Tibial artery (tissue), 4 donors: ENCODE measurements at regions not wholly inside any gene's neighbourhood (a gene's known extent, or its start where the extent isn't known, plus 50 kb on each side); places are given as distances from the start of the nearest gene placed in this dataset.
"Not testable (repeated sequence)": the region's sequence is repeated elsewhere in the genome, so short reads cannot be mapped to it uniquely, and the experiment has no call there.

Source experiments
- DNase-seq, 2 donors: peaks; one replicate each; pipeline ENCODE4 v3.0.0-alpha.2; 2019
- H3K27ac ChIP-seq, 2 donors: fragments of 200-600 bp; sonication (generic) in 1 of 2; 1 replicate in 1 of 2; 2 replicates in 1 of 2; pipeline ENCODE4 v1.5.1; 2018 to 2019; ENCODE audit warnings: mild to moderate bottlenecking in 1 of 2
- H3K27me3 ChIP-seq, 2 donors: fragments of 200-600 bp; sonication (generic) in 1 of 2; one replicate each; pipeline versions ENCODE4 v1.5.1 to v1.6.0; 2016 to 2019
- H3K36me3 ChIP-seq, 3 donors: fragments of 200-600 bp; sonication (generic) in 2 of 3; one replicate each; pipeline ENCODE4 v1.5.1; 2016 to 2019; ENCODE audit warnings: mild to moderate bottlenecking in 2 of 3
- H3K4me1 ChIP-seq, 4 donors: fragments of 200-600 bp; sonication (generic) in 2 of 4; 1 replicate in 3 of 4; 2 replicates in 1 of 4; pipeline ENCODE4 v1.5.1; 2016 to 2019
- H3K4me3 ChIP-seq, 2 donors: fragments of 200-600 bp; sonication (generic) in 1 of 2; 1 replicate in 1 of 2; 2 replicates in 1 of 2; pipeline ENCODE4 v1.5.1; 2018 to 2019; ENCODE audit warnings: mild to moderate bottlenecking in 2 of 2
- H3K9me3 ChIP-seq, 3 donors: fragments of 200-600 bp; sonication (generic) in 1 of 3; one replicate each; pipeline ENCODE4 v1.5.1; 2016 to 2019
- CTCF ChIP-seq, 2 experiments: fragments of 200-600 bp in 1 of 2; fragments of 450-650 bp in 1 of 2; IDR thresholded peaks; one replicate each; pipeline ENCODE4 v1.5.1; 2017 to 2019; ENCODE audit warnings: antibody characterized with exemption in 2 of 2, mild to moderate bottlenecking in 1 of 2, moderate library complexity in 1 of 2
- intact Hi-C: fragments of 100-400 bp; cut with DNase I; formaldehyde crosslinking; loops from one replicate; pipeline ENCODE4 v1.15.0; 2023; ENCODE audit warnings: low total_unique reads

- Histone ChIP-seq H3K4me3 (no peak overlapping the region), H3K27me3 (no peaks in the 10 kb centered on the region), H3K27ac (no peak overlapping the region), H3K4me1 (no peaks in the 10 kb centered on the region), H3K36me3 (no peaks in the 10 kb centered on the region), H3K9me3 (peaks cover 4 to 51% (median 10%) of the 10 kb centered on the region in 3 donors)
- no peak for TF ChIP-seq CTCF (IDR thresholded peaks at IDR 0.05)
- intact Hi-C loops = no loop called here
- no peak for DNase-seq
These were observed 1140.4 kb downstream of the RPIA start for GRCh38 chr2:89831641-89832498.

DNA sequence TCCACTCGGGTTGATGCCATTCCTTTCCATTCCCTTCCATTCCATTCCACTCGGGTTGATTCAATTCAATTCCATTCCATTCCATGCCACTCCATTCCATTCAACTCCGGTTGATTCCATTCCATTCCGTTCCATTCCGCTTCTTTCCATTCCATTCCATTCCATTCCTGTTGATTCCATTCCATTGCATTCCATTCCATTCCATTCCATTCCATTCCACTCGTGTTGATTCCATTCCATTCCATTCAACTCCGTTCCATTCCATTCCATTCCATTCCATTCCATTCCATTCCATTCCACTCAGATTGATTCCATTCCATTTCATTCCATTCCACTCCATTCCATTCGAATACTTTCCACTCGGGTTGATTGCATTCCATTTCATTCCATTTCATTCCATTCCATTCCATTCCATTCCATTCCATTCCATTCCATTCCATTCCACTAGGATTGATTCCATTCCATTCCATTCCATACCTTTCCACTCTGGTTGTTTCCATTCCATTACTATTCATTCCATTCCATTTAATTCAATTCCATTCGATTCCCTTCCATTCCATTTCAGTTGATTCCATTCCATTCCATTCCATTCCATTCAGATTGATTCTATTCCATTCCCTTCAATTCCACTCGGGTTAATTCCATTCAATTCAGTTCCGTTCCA is 1141.8 kb downstream of the RPIA start:
- intact Hi-C loops = no loop called here
- no peak for DNase-seq
- H3K9me3 ChIP-seq = peaks cover 10 to 62% (median 14%) of the 10 kb centered on the region in 3 donors
- no peak overlapping the region for H3K27ac ChIP-seq
- H3K4me1 ChIP-seq = no peaks in the 10 kb centered on the region
- H3K4me3 ChIP-seq = no peak overlapping the region
- no peaks in the 10 kb centered on the region for H3K36me3 ChIP-seq
- H3K27me3 ChIP-seq = no peaks in the 10 kb centered on the region
- no peak for TF ChIP-seq CTCF (IDR thresholded peaks at IDR 0.05)

DNA sequence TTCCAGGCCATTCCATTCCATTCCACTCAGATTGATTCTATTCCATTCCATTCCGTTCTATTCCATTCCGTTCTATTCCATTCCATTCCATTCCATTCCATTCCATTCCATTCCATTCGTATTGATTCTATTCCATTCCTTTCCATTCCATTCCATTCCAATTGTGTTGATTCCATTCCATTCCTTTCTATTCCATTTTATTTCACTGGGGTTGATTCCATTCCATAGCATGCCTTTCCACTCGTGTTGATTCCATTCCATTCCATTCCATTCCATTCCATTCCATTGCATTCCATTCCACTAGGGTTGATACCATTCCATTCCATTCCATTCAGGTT is 1142.3 kb downstream of the RPIA start:
- H3K4me1 ChIP-seq = no peaks in the 10 kb centered on the region
- peaks cover 10 to 67% (median 19%) of the 10 kb centered on the region in 3 donors for H3K9me3 ChIP-seq
- intact Hi-C loops = no loop called here
- DNase-seq = no peak
- no peak overlapping the region for H3K4me3 ChIP-seq
- no peak for TF ChIP-seq CTCF (IDR thresholded peaks at IDR 0.05)
- H3K27ac ChIP-seq = no peak overlapping the region
- H3K36me3 ChIP-seq = no peaks in the 10 kb centered on the region
- no peaks in the 10 kb centered on the region for H3K27me3 ChIP-seq

DNA sequence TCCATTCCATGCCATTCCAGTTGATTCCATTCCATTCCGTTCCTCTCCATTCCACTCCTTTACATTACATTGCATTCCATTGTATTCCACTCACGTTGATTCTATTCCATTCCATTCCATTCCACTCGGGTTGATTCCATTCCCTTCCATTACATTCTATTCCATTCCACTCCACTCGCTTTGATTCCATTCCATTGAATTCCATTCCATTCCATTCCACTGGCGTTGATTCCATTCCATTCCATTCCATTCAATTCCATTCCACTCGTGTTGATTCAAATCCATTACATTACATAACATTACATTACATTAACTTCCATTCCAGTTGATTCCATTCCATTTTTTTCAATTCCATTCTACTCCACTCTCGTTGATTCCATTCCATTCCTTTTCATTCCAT is 1142.8 kb downstream of the RPIA start:
- DNase-seq = no peak
- TF ChIP-seq CTCF (IDR thresholded peaks at IDR 0.05) = no peak
- Histone ChIP-seq H3K27me3 (no peaks in the 10 kb centered on the region), H3K9me3 (peaks cover 8 to 70% (median 20%) of the 10 kb centered on the region in 3 donors), H3K36me3 (no peaks in the 10 kb centered on the region), H3K4me3 (no peak overlapping the region), H3K27ac (no peak overlapping the region), H3K4me1 (no peaks in the 10 kb centered on the region)
- intact Hi-C loops = no loop called here

DNA sequence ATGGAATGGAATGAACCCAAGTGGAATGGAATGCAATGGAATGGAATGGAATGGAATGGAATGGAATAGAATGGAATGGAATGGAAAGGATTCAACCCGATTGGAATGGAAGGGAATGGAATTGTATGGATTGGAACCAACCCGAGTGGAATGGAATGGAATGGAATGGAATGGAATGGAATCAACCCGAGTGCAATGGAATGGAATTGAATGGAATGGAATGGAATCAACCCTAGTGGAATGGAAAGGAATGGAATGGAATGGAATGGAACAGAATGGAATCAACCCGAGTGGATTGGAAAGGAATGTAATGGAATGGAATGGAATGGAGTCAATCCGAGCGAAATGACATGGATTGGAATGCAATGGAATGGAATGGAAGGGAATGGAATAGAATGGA is 1144.9 kb downstream of the RPIA start:
- DNase-seq, H3K4me3 ChIP-seq, intact Hi-C loops, H3K27ac ChIP-seq, H3K4me1 ChIP-seq, H3K27me3 ChIP-seq, H3K36me3 ChIP-seq: not testable (repeated sequence)
- peaks cover 3 to 61% (median 29%) of the 10 kb centered on the region in 3 donors for H3K9me3 ChIP-seq

DNA sequence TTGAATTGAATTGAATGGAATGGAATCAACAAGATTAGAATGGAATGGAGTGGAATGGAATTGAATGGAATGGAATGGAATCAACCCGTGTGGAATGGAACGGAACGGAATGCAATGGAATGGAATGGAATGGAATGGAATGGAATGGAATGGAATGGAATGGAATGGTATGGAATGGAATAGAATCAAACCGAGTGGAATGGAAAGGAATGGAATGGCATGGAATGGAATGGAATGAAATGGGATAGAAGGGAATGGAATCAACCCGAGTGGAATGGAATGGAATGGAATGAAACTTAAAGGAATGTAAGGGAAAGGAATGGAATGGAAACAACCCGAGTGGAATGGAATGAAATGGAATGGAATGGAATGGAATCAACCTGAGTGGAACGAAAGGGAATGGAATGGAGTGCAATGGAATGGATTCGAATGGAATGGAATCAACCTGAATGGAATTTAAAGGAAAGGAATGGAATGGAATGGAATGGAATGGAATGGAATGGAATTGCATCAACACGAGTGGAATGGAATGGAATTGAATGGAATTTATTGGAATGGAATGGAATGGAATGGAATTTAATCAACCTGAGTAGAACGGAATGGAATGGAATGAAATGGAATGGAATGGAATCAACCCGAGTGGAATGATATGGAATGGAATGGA is 1146.6 kb downstream of the RPIA start:
- Histone ChIP-seq H3K27ac (no peak overlapping the region), H3K27me3 (no peaks in the 10 kb centered on the region), H3K36me3 (no peaks in the 10 kb centered on the region), H3K4me3 (no peak overlapping the region), H3K9me3 (peaks cover 0 to 50% (median 32%) of the 10 kb centered on the region in 3 donors), H3K4me1 (no peaks in the 10 kb centered on the region)
- DNase-seq = no peak
- no peak for TF ChIP-seq CTCF (IDR thresholded peaks at IDR 0.05)
- intact Hi-C loops = no loop called here

- intact Hi-C loops, H3K4me3 ChIP-seq, DNase-seq, H3K27me3 ChIP-seq, H3K27ac ChIP-seq, H3K36me3 ChIP-seq, H3K4me1 ChIP-seq: not testable (repeated sequence)
- H3K9me3 ChIP-seq = peaks cover 0 to 40% (median 32%) of the 10 kb centered on the region in 3 donors
These were observed 1148.7 kb downstream of the RPIA start for GRCh38 chr2:89840175-89840574.

DNA sequence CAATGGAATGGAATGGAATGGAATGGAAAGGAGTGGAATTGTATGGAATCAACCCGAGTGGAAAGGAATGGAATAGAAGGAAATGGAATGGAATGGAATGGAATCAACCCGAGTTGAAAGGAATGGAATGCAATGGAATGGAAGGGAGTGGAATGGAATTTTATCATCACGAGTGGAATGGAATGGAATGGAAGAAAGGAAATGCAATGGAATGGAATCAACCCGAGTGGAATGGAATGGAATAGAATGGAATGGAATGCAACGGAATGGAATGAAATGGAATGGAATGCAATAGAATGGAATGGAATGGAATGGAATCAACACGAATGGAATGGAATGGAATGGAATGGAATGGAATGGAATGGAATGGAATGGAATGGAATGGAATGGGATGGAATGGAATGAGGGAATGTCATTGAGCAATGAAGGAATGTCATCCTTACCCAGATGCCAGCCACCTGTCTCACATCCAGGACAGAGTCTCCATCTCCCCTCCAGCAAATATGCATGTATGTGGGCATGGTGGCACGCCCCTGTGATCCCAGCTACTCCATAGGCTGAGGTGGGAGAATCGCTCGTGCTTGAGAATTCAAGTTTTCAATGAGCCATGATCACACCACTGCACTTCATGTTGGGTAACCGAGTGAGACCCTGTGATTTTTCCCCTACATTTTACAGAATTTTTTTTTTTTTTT is 1149.5 kb downstream of the RPIA start:
- DNase-seq, H3K4me3 ChIP-seq, intact Hi-C loops, H3K27ac ChIP-seq, H3K4me1 ChIP-seq, H3K36me3 ChIP-seq, H3K27me3 ChIP-seq: not testable (repeated sequence)
- H3K9me3 ChIP-seq = peaks cover 0 to 34% (median 32%) of the 10 kb centered on the region in 3 donors
